ENCODE measurements at regions not wholly inside any gene's neighbourhood (a gene's known extent, or its start where the extent isn't known, plus 50 kb on each side); places are given as distances from the start of the nearest gene placed in this dataset.

- TF ChIP-seq CTCF (conservative IDR thresholded peaks at IDR 0.05; ENCODE audit: low read depth, low read length) (no peak), FOS (IDR thresholded peaks at IDR 0.05; ENCODE audit: low read depth, low read length) (no peak), POLR2A (IDR thresholded peaks at IDR 0.05; ENCODE audit: low read depth, low read length) (no peak), SMC3 (IDR thresholded peaks at IDR 0.05; ENCODE audit: low read depth, low read length) (no peak), NFE2L2 (IDR thresholded peaks at IDR 0.05; ENCODE audit: low read depth, low read length) (no peak)
Observed at GRCh38 chr10:111840546-111840945, 343.0 kb downstream of the GPAM start.
